Loucy (cell line): ENCODE measurements at regions not wholly inside any gene's neighbourhood (a gene's known extent, or its start where the extent isn't known, plus 50 kb on each side); places are given as distances from the start of the nearest gene placed in this dataset.

Experiments
- H2AFZ ChIP-seq: fragments of 200-600 bp; sonication (generic); 2 replicates; pipeline ENCODE4 v1.6.0; 2016; ENCODE audit warnings: antibody characterized with exemption, mild to moderate bottlenecking, low read length, moderate library complexity
- H3F3A ChIP-seq: fragments of 200-600 bp; 2 replicates; pipeline ENCODE4 v1.6.0; 2016; ENCODE audit warnings: antibody characterized with exemption, low read depth, mild to moderate bottlenecking
- H3K27me3 ChIP-seq: fragments of 200-600 bp; sonication (generic); 2 replicates; pipeline ENCODE4 v1.6.1; 2014; ENCODE audit warnings: low read length, mild to moderate bottlenecking; ENCODE audit not compliant: insufficient read depth, poor library complexity, severe bottlenecking
- H3K36me3 ChIP-seq: fragments of 200-600 bp; sonication (generic); 2 replicates; pipeline ENCODE4 v1.6.1; 2016; ENCODE audit warnings: low read length; ENCODE audit not compliant: insufficient read depth
- H3K4me1 ChIP-seq: fragments of 200-600 bp; sonication (generic); 2 replicates; pipeline ENCODE4 v1.5.1; 2014; ENCODE audit warnings: low read length, mild to moderate bottlenecking; ENCODE audit not compliant: insufficient read depth, poor library complexity, severe bottlenecking
- H3K4me2 ChIP-seq: fragments of 200-600 bp; sonication (generic); 2 replicates; pipeline ENCODE4 v1.6.0; 2014; ENCODE audit warnings: antibody characterized with exemption, low read length, low read depth, mild to moderate bottlenecking; ENCODE audit not compliant: poor library complexity, severe bottlenecking
- H3K4me3 ChIP-seq: fragments of 200-600 bp; sonication (generic); 2 replicates; pipeline ENCODE4 v1.5.1; 2014; ENCODE audit warnings: low read length, mild to moderate bottlenecking, mixed read lengths; ENCODE audit not compliant: poor library complexity, severe bottlenecking
- H3K79me2 ChIP-seq: fragments of 200-600 bp; sonication (generic); 2 replicates; pipeline ENCODE4 v1.6.1; 2014; ENCODE audit warnings: low read length; ENCODE audit not compliant: insufficient read depth
- H3K9ac ChIP-seq: fragments of 200-600 bp; sonication (generic); 2 replicates; pipeline ENCODE4 v1.6.0; 2014; ENCODE audit warnings: mild to moderate bottlenecking, low read depth, low read length, moderate library complexity; ENCODE audit not compliant: poor library complexity, severe bottlenecking
- H3K9me2 ChIP-seq: fragments of 200-600 bp; sonication (generic); replicated peaks from 2 replicates; pipeline ENCODE4 v1.6.1; 2016; ENCODE audit warnings: low read depth, low read length, mixed read lengths
- H3K9me3 ChIP-seq: fragments of 200-600 bp; sonication (generic); 2 replicates; pipeline ENCODE4 v1.6.1; 2014; ENCODE audit warnings: mild to moderate bottlenecking, antibody characterized with exemption, low read length, low read depth; ENCODE audit not compliant: insufficient read depth
- H4K20me1 ChIP-seq: fragments of 200-600 bp; sonication (generic); 2 replicates; pipeline ENCODE4 v1.6.0; 2014; ENCODE audit warnings: antibody characterized with exemption, low read length, mild to moderate bottlenecking; ENCODE audit not compliant: insufficient read depth, poor library complexity, severe bottlenecking
- CTCF ChIP-seq: fragments of 200-600 bp; sonication (generic); conservative IDR thresholded peaks from 2 replicates; pipeline ENCODE4 v1.5.1; 2014; ENCODE audit warnings: mild to moderate bottlenecking, antibody characterized with exemption, low read length
- EZH2phosphoT487 ChIP-seq: fragments of 200-600 bp; IDR thresholded peaks from 2 replicates; pipeline ENCODE4 v1.6.1; 2018; ENCODE audit warnings: antibody characterized with exemption, mild to moderate bottlenecking, moderate library complexity, borderline replicate concordance

GRCh38 chr20:6622041-6622440 is 145.4 kb upstream of the BMP2 start:
- no peak overlapping the region for H3K4me3 ChIP-seq
- H3K4me2 ChIP-seq = no peak overlapping the region
- H3K36me3 ChIP-seq = no peaks in the 10 kb centered on the region
- no peaks in the 10 kb centered on the region for H3K9me2 ChIP-seq
- H3K4me1 ChIP-seq = peaks cover 5% of the 10 kb centered on the region
- no peaks in the 10 kb centered on the region for H3K79me2 ChIP-seq
- H3F3A ChIP-seq = no peaks in the 10 kb centered on the region
- H3K9me3 ChIP-seq = no peaks in the 10 kb centered on the region
- H3K9ac ChIP-seq = no peak overlapping the region
- no peak overlapping the region for H2AFZ ChIP-seq
- no peaks in the 10 kb centered on the region for H3K27me3 ChIP-seq
- no peaks in the 10 kb centered on the region for H4K20me1 ChIP-seq
- TF ChIP-seq CTCF (no peak), EZH2phosphoT487 (no peak)

- TF ChIP-seq CTCF (no peak), EZH2phosphoT487 (no peak)
- Histone ChIP-seq H3K4me3 (no peak overlapping the region), H3K36me3 (no peaks in the 10 kb centered on the region), H3K9me2 (no peaks in the 10 kb centered on the region), H3F3A (no peaks in the 10 kb centered on the region), H4K20me1 (no peaks in the 10 kb centered on the region), H3K4me1 (no peaks in the 10 kb centered on the region), H2AFZ (no peak overlapping the region), H3K27me3 (no peaks in the 10 kb centered on the region), H3K9me3 (no peaks in the 10 kb centered on the region), H3K9ac (no peak overlapping the region), H3K79me2 (no peaks in the 10 kb centered on the region), H3K4me2 (no peak overlapping the region)
Measured at GRCh38 chr20:6618051-6618450, 149.4 kb upstream of the BMP2 start.

GRCh38 chr20:6616421-6616820 is 151.1 kb upstream of the BMP2 start:
- Histone ChIP-seq H3K4me3 (no peak overlapping the region), H3F3A (no peaks in the 10 kb centered on the region), H3K9ac (no peak overlapping the region), H2AFZ (no peak overlapping the region), H3K4me2 (no peak overlapping the region), H3K4me1 (no peaks in the 10 kb centered on the region), H4K20me1 (no peaks in the 10 kb centered on the region), H3K9me3 (no peaks in the 10 kb centered on the region), H3K9me2 (no peaks in the 10 kb centered on the region), H3K36me3 (no peaks in the 10 kb centered on the region), H3K27me3 (no peaks in the 10 kb centered on the region), H3K79me2 (no peaks in the 10 kb centered on the region)
- no peak for TF ChIP-seq CTCF
- no peak for TF ChIP-seq EZH2phosphoT487
